B cell (primary cell): ENCODE measurements at regions not wholly inside any gene's neighbourhood (a gene's known extent, or its start where the extent isn't known, plus 50 kb on each side); places are given as distances from the start of the nearest gene placed in this dataset.

Experiments used
- ATAC-seq: fragments of 200-7000 bp; cut with Tn5 transposase; one replicate; pipeline ENCODE4 v1.10.0; 2021; ENCODE audit warnings: low read depth, mild to moderate bottlenecking, moderate number of reproducible peaks, moderate library complexity
- CTCF ChIA-PET: fragments of 350-600 bp; sonication (Branson Sonifier 250); formaldehyde crosslinking; loops from one replicate; lab custom pipeline; 2021; ENCODE audit warnings: antibody characterized with exemption, inconsistent platforms; lab: Charles Lee
- POLR2A ChIA-PET: fragments of 350-600 bp; sonication (Branson Sonifier 250); formaldehyde crosslinking; loops from one replicate; lab custom pipeline; 2021; ENCODE audit warnings: antibody characterized with exemption; lab: Charles Lee
- DNase-seq: peaks from one replicate; pipeline ENCODE4 v3.0.0; 2013
- H2AFZ ChIP-seq: 2 replicates; pipeline ENCODE4 v1.6.1; 2012; ENCODE audit warnings: mild to moderate bottlenecking, low read depth, low read length; ENCODE audit not compliant: insufficient read depth, poor library complexity, severe bottlenecking
- H3K27ac ChIP-seq, 2 donors: 1 replicate in 1 of 2; 2 replicates in 1 of 2; pipeline ENCODE4 v1.5.1; 2012 to 2013; ENCODE audit warnings: low read length in 2 of 2, mild to moderate bottlenecking in 2 of 2, moderate library complexity in 1 of 2
- H3K27me3 ChIP-seq, 4 experiments: fragments of 200-600 bp in 1 of 4; sonication (generic) in 1 of 4; replicated peaks in 1 of 4; 1 replicate in 2 of 4; 2 replicates in 2 of 4; pipeline versions ENCODE4 v1.6.1 to v1.7.0; 2013 to 2016; ENCODE audit warnings: low read length in 3 of 4, mild to moderate bottlenecking in 2 of 4, mixed read lengths in 1 of 4, moderate library complexity in 1 of 4; ENCODE audit not compliant: insufficient read depth in 4 of 4, control insufficient read depth in 3 of 4; ENCODE audit errors: control extremely low read depth in 1 of 4
- H3K36me3 ChIP-seq, 2 experiments: replicated peaks in 1 of 2; 1 replicate in 1 of 2; 2 replicates in 1 of 2; pipeline versions ENCODE4 v1.6.1 to v1.7.1; 2013; ENCODE audit warnings: low read length in 1 of 2; ENCODE audit not compliant: insufficient read depth in 2 of 2, control insufficient read depth in 1 of 2; ENCODE audit errors: control extremely low read depth in 1 of 2, extremely low read depth in 1 of 2
- H3K4me1 ChIP-seq, 2 donors: fragments of 200-600 bp in 1 of 2; sonication (generic) in 1 of 2; 1 replicate in 1 of 2; 2 replicates in 1 of 2; pipeline versions ENCODE4 v1.5.1 to v1.6.1; 2013 to 2017; ENCODE audit warnings: low read length in 2 of 2; ENCODE audit not compliant: control insufficient read depth in 2 of 2, insufficient read depth in 2 of 2
- H3K4me2 ChIP-seq: replicated peaks from 2 replicates; pipeline ENCODE3; 2012; ENCODE audit warnings: mild to moderate bottlenecking, low read depth, low read length; ENCODE audit not compliant: poor library complexity, severe bottlenecking
- H3K4me3 ChIP-seq, 5 experiments: fragments of 200-600 bp in 1 of 5; sonication (generic) in 1 of 5; 1 replicate in 3 of 5; 2 replicates in 2 of 5; pipeline versions ENCODE4 v1.5.1 to v1.7.0; 2011 to 2016; ENCODE audit warnings: low read length in 4 of 5, mild to moderate bottlenecking in 4 of 5, low read depth in 2 of 5, control low read depth in 1 of 5, moderate library complexity in 1 of 5; ENCODE audit not compliant: insufficient read depth in 1 of 5; ENCODE audit errors: control extremely low read depth in 1 of 5, extremely low read depth in 1 of 5
- H3K79me2 ChIP-seq: fragments of 200-600 bp; sonication (generic); one replicate; pipeline ENCODE4 v1.6.0; 2016; ENCODE audit warnings: low read length; ENCODE audit not compliant: control insufficient read depth, insufficient read depth
- H3K9ac ChIP-seq: fragments of 200-600 bp; sonication (generic); 2 replicates; pipeline ENCODE4 v1.6.1; 2017; ENCODE audit warnings: mild to moderate bottlenecking, low read length, moderate library complexity
- H3K9me3 ChIP-seq, 3 donors: one replicate each; pipeline versions ENCODE4 v1.6.1 to v1.7.1; 2013; ENCODE audit warnings: low read length in 2 of 3; ENCODE audit not compliant: control insufficient read depth in 2 of 3, insufficient read depth in 1 of 3; ENCODE audit errors: control extremely low read depth in 1 of 3
- H4K20me1 ChIP-seq: 2 replicates; pipeline ENCODE4 v1.6.0; 2012; ENCODE audit warnings: mild to moderate bottlenecking, low read length; ENCODE audit not compliant: insufficient read depth, control insufficient read depth, poor library complexity, severe bottlenecking
- H3K27ac Mint-ChIP-seq: one replicate; pipeline ENCODE4 v1.8.0; 2021; ENCODE audit warnings: mixed read lengths
- H3K27me3 Mint-ChIP-seq: one replicate; pipeline ENCODE4 v1.8.0; 2021; ENCODE audit warnings: mixed read lengths
- H3K4me1 Mint-ChIP-seq: one replicate; pipeline ENCODE4 v1.8.0; 2021; ENCODE audit warnings: mixed read lengths
- H3K4me3 Mint-ChIP-seq: one replicate; pipeline ENCODE4 v1.8.0; 2021; ENCODE audit warnings: mixed read lengths
- H3K9me3 Mint-ChIP-seq: one replicate; pipeline ENCODE4 v1.8.0; 2022; ENCODE audit warnings: mixed read lengths; ENCODE audit not compliant: insufficient read depth
- CTCF ChIP-seq: fragments of 200-600 bp; IDR thresholded peaks from one replicate; pipeline ENCODE4 v1.8.0; 2022; ENCODE audit warnings: antibody characterized with exemption, mild to moderate bottlenecking
- EZH2 ChIP-seq: IDR thresholded peaks from 2 replicates; pipeline ENCODE4 v1.6.1; 2012; ENCODE audit warnings: borderline replicate concordance, low read depth, mild to moderate bottlenecking, moderate library complexity, low read length; ENCODE audit not compliant: insufficient read depth, poor library complexity, severe bottlenecking
- WGBS: methylation state at CpG from one replicate; pipeline ENCODE4 v1.1.5; 2013; ENCODE audit warnings: missing lambda C conversion rate; ENCODE audit not compliant: insufficient coverage; 5-methylcytosine and 5-hydroxymethylcytosine counted together
- intact Hi-C: fragments of 100-400 bp; cut with micrococcal nuclease; formaldehyde crosslinking; loops from one replicate; pipeline ENCODE4 v1.10.0; 2022

- WGBS = no CpG with 5 or more reads among the region's 1 CpG
- POLR2A ChIA-PET = no interaction called here
- H3K27ac ChIP-seq = no peak overlapping the region
- DNase-seq (no peak), ATAC-seq (no peak)
- no peaks in the 10 kb centered on the region for H3K9me3 ChIP-seq
- no peaks in the 10 kb centered on the region for H3K27me3 ChIP-seq
- no peak overlapping the region for H3K4me3 ChIP-seq
- H3K4me2 ChIP-seq = no peak overlapping the region
- no peaks in the 10 kb centered on the region for H4K20me1 ChIP-seq
- no peak overlapping the region for H3K9ac ChIP-seq
- H3K79me2 ChIP-seq = no peaks in the 10 kb centered on the region
- TF ChIP-seq EZH2 (no peak), CTCF (no peak)
- H3K4me1 Mint-ChIP-seq = no peaks in the 10 kb centered on the region
- H2AFZ ChIP-seq = no peak overlapping the region
- intact Hi-C loops = no loop called here
- H3K9me3 Mint-ChIP-seq = no peaks in the 10 kb centered on the region
- H3K27me3 Mint-ChIP-seq = peaks cover 6% of the 10 kb centered on the region
- H3K36me3 ChIP-seq = no peaks in the 10 kb centered on the region
- H3K27ac Mint-ChIP-seq = no peak overlapping the region
- no peak overlapping the region for H3K4me3 Mint-ChIP-seq
- H3K4me1 ChIP-seq = no peaks in the 10 kb centered on the region
- CTCF ChIA-PET = no interaction called here
Measured at GRCh38 chr18:64233851-64234250, 85.0 kb upstream of the LINC00305 start.

- no peaks in the 10 kb centered on the region for H3K36me3 ChIP-seq
- H3K4me1 Mint-ChIP-seq = no peaks in the 10 kb centered on the region
- H3K27me3 ChIP-seq = no peaks in the 10 kb centered on the region
- H3K4me1 ChIP-seq = no peaks in the 10 kb centered on the region
- intact Hi-C loops = no loop called here
- H3K27ac ChIP-seq = no peak overlapping the region
- H3K79me2 ChIP-seq = no peaks in the 10 kb centered on the region
- no peak overlapping the region for H3K4me3 ChIP-seq
- ChIA-PET POLR2A (no interaction called here), CTCF (no interaction called here)
- no peak overlapping the region for H3K4me2 ChIP-seq
- no peaks in the 10 kb centered on the region for H3K9me3 ChIP-seq
- no peak for ATAC-seq
- H3K9ac ChIP-seq = no peak overlapping the region
- WGBS = no CpG with 5 or more reads among the region's 2 CpGs
- H4K20me1 ChIP-seq = no peaks in the 10 kb centered on the region
- H2AFZ ChIP-seq = no peak overlapping the region
- no peaks in the 10 kb centered on the region for H3K9me3 Mint-ChIP-seq
- no peak overlapping the region for H3K27ac Mint-ChIP-seq
- no peak for DNase-seq
- H3K4me3 Mint-ChIP-seq = no peak overlapping the region
- no peak for TF ChIP-seq EZH2
- no peak for TF ChIP-seq CTCF
- H3K27me3 Mint-ChIP-seq = no peaks in the 10 kb centered on the region
Measured at GRCh38 chr18:64220941-64221340, 72.1 kb upstream of the LINC00305 start.
